Endothelial cell of umbilical vein (primary cell): ENCODE measurements at regions not wholly inside any gene's neighbourhood (a gene's known extent, or its start where the extent isn't known, plus 50 kb on each side); places are given as distances from the start of the nearest gene placed in this dataset.
A peak's percentile ranks its signal among the peaks of the same experiment; 100 is the strongest.

Experiments
- CTCF ChIP-seq, 2 donors: IDR thresholded peaks; 1 replicate in 1 of 2; 2 replicates in 1 of 2; pipeline ENCODE4 v1.5.1; 2011; ENCODE audit warnings: low read length in 2 of 2, mild to moderate bottlenecking in 2 of 2, moderate library complexity in 2 of 2, control low read depth in 1 of 2, inconsistent platforms in 1 of 2, low read depth in 1 of 2; ENCODE audit not compliant: insufficient read depth in 1 of 2; ENCODE audit errors: extremely low read depth in 1 of 2
- EZH2 ChIP-seq: IDR thresholded peaks from 2 replicates; pipeline ENCODE4 v1.6.1; 2012; ENCODE audit warnings: borderline replicate concordance, low read depth, mild to moderate bottlenecking, moderate library complexity, low read length, inconsistent platforms; ENCODE audit not compliant: severe bottlenecking
- FOS ChIP-seq: IDR thresholded peaks from 2 replicates; pipeline ENCODE4 v1.6.1; 2011; ENCODE audit warnings: mild to moderate bottlenecking, low read length, moderate library complexity, borderline replicate concordance; ENCODE audit not compliant: insufficient read depth
- JUN ChIP-seq: IDR thresholded peaks from 2 replicates; pipeline ENCODE4 v1.6.1; 2011; ENCODE audit warnings: borderline replicate concordance, low read depth; ENCODE audit not compliant: insufficient read length, insufficient read depth
- MYC ChIP-seq: IDR thresholded peaks from one replicate; pipeline ENCODE4 v1.6.1; 2011; ENCODE audit warnings: mild to moderate bottlenecking, low read depth, low read length
- POLR2AphosphoS5 ChIP-seq: IDR thresholded peaks from 2 replicates; pipeline ENCODE4 v1.6.1; 2012; ENCODE audit warnings: low read depth, mild to moderate bottlenecking, control low read depth, low read length, moderate library complexity; ENCODE audit not compliant: insufficient read depth

GRCh38 chr4:53908661-53909078 is 155.7 kb downstream of the CHIC2 start:
- TF ChIP-seq CTCF (IDR thresholded peaks at IDR 0.05; ENCODE audit: extremely low read depth in 1 of 2, insufficient read depth in 1 of 2, low read depth in 1 of 2, low read length in 2 of 2), result peak; percentile 77 to 85
- TF ChIP-seq JUN, result no peak
- no peak for TF ChIP-seq EZH2
- TF ChIP-seq POLR2AphosphoS5, result no peak
- TF ChIP-seq FOS, result peak; percentile 12
- TF ChIP-seq MYC, result no peak
